ENCODE measurements at regions not wholly inside any gene's neighbourhood (a gene's known extent, or its start where the extent isn't known, plus 50 kb on each side); places are given as distances from the start of the nearest gene placed in this dataset.

- H3K36me3 ChIP-seq: no peaks in the 10 kb centered on the region
- no peak overlapping the region for H3K4me3 ChIP-seq
- H3K27ac ChIP-seq: no peak overlapping the region
- WGBS, 2 donors (ENCODE audit: low coverage in 1 of 2): 68 to 79% methylated on average over 5 of the region's 5 CpGs
- TF ChIP-seq POLR2AphosphoS5 (IDR thresholded peaks at IDR 0.05): no peak
- TF ChIP-seq POLR2A (IDR thresholded peaks at IDR 0.05): no peak
- no peak for TF ChIP-seq CTCF (IDR thresholded peaks at IDR 0.05)
- H3K27me3 ChIP-seq: no peaks in the 10 kb centered on the region
- no peak for ATAC-seq
- H3K4me1 ChIP-seq: no peaks in the 10 kb centered on the region
- H3K9me3 ChIP-seq: no peaks in the 10 kb centered on the region
Observed at GRCh38 chr1:83545066-83545862, 453.7 kb downstream of the TTLL7 start.

DNA sequence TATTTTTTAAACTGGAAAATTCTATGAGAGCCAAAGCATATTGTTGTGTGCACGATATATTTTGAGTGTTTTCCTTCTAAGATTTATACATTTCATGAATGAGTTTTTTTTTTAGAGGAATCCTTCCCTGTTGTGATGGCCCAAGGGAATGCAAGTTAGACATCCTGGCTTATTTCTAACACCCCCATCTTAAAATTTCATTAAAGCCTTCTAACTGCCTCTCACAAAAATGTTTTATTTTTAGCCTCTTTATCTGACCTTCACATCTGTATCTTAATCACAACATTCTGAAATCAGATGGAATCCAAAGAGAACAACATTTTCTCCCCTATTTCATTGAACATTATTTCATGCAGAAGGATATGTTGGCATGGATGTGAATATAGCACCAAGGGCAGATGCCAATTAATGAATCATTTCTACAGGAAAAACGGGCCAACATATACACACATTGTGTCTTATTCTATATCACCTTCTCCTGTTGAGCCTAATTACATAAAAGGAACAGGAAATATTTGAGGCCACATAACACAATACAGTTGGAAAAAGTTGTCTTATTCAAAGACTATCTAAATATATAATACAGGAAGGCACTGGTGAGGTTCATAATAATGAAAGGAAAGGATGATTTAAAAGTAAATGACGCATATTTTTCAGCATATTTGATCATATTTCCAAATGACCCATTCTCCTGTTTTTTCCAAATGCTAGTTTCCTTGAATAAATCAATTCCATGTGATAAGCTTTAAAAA, 455.5 kb downstream of the TTLL7 start:
- H3K36me3 ChIP-seq: no peaks in the 10 kb centered on the region
- ATAC-seq: no peak
- no peaks in the 10 kb centered on the region for H3K27me3 ChIP-seq
- no peaks in the 10 kb centered on the region for H3K4me1 ChIP-seq
- no peak for TF ChIP-seq POLR2A (IDR thresholded peaks at IDR 0.05)
- no peak for TF ChIP-seq EP300 (IDR thresholded peaks at IDR 0.05)
- TF ChIP-seq CTCF (IDR thresholded peaks at IDR 0.05): no peak
- no peak for TF ChIP-seq POLR2AphosphoS5 (IDR thresholded peaks at IDR 0.05)
- 67 to 77% methylated on average over 3 of the region's 3 CpGs for WGBS, 2 donors (ENCODE audit: low coverage in 1 of 2)
- no peak overlapping the region for H3K4me3 ChIP-seq
- H3K9me3 ChIP-seq: no peaks in the 10 kb centered on the region
- no peak overlapping the region for H3K27ac ChIP-seq

GRCh38 chr1:83531521-83532309, 467.2 kb downstream of the TTLL7 start:
- Histone ChIP-seq H3K4me1 (no peaks in the 10 kb centered on the region), H3K27ac (no peak overlapping the region), H3K4me3 (no peak overlapping the region), H3K36me3 (no peaks in the 10 kb centered on the region), H3K27me3 (no peaks in the 10 kb centered on the region), H3K9me3 (no peaks in the 10 kb centered on the region)
- 80 to 91% methylated on average over 2 of the region's 2 CpGs for WGBS, 2 donors (ENCODE audit: low coverage in 1 of 2)
- TF ChIP-seq POLR2A (IDR thresholded peaks at IDR 0.05): no peak
- no peak for TF ChIP-seq POLR2AphosphoS5 (IDR thresholded peaks at IDR 0.05)
- no peak for TF ChIP-seq CTCF (IDR thresholded peaks at IDR 0.05)
- TF ChIP-seq EP300 (IDR thresholded peaks at IDR 0.05): no peak
- no peak for ATAC-seq

- no peaks in the 10 kb centered on the region for H3K4me1 ChIP-seq
- TF ChIP-seq POLR2A (IDR thresholded peaks at IDR 0.05) (no peak), POLR2AphosphoS5 (IDR thresholded peaks at IDR 0.05) (no peak), EP300 (IDR thresholded peaks at IDR 0.05) (no peak), CTCF (IDR thresholded peaks at IDR 0.05) (no peak)
- no peaks in the 10 kb centered on the region for H3K9me3 ChIP-seq
- 87 to 96% methylated on average over 8 of the region's 8 CpGs for WGBS, 2 donors (ENCODE audit: low coverage in 1 of 2)
- H3K36me3 ChIP-seq: no peaks in the 10 kb centered on the region
- no peaks in the 10 kb centered on the region for H3K27me3 ChIP-seq
- ATAC-seq: no peak
- no peak overlapping the region for H3K27ac ChIP-seq
- no peak overlapping the region for H3K4me3 ChIP-seq
Observed at GRCh38 chr1:83530506-83530905, 468.4 kb downstream of the TTLL7 start.
